HG02970 (cell line): ENCODE measurements at regions not wholly inside any gene's neighbourhood (a gene's known extent, or its start where the extent isn't known, plus 50 kb on each side); places are given as distances from the start of the nearest gene placed in this dataset.

Source experiments
- ATAC-seq: cut with Tn5 transposase; IDR thresholded peaks from one replicate; pipeline ENCODE4 v1.9.1; 2021; ENCODE audit warnings: mild to moderate bottlenecking, moderate library complexity, moderate number of reproducible peaks; ENCODE audit not compliant: unreplicated experiment, low FRiP score

GRCh38 chr1:218572050-218572449 lies 226.9 kb downstream of the TGFB2 start:
- no peak for ATAC-seq

GRCh38 chr1:218573925-218574324 lies 228.8 kb downstream of the TGFB2 start:
- ATAC-seq: no peak

GRCh38 chr1:218575079-218575478 lies 229.9 kb downstream of the TGFB2 start:
- no peak for ATAC-seq

- ATAC-seq: no peak
Observed at GRCh38 chr1:218575856-218576255, 230.7 kb downstream of the TGFB2 start.

GRCh38 chr1:218582646-218583045 lies 237.5 kb downstream of the TGFB2 start:
- no peak for ATAC-seq

GRCh38 chr1:218584418-218585155 lies 239.5 kb downstream of the TGFB2 start:
- ATAC-seq: no peak

- ATAC-seq: no peak
Observed at GRCh38 chr1:218585511-218586184, 240.5 kb downstream of the TGFB2 start.

GRCh38 chr1:218587900-218588299 lies 242.8 kb downstream of the TGFB2 start:
- ATAC-seq: no peak

GRCh38 chr1:218588540-218589172 lies 243.5 kb downstream of the TGFB2 start:
- no peak for ATAC-seq

GRCh38 chr1:218589487-218589886 lies 244.4 kb downstream of the TGFB2 start:
- no peak for ATAC-seq

GRCh38 chr1:218591966-218592365 lies 246.8 kb downstream of the TGFB2 start:
- ATAC-seq: no peak

GRCh38 chr1:218592688-218593087 lies 247.6 kb downstream of the TGFB2 start:
- no peak for ATAC-seq

- no peak for ATAC-seq
Observed at GRCh38 chr1:218600968-218601367, 255.8 kb downstream of the TGFB2 start.

- ATAC-seq: no peak
Observed at GRCh38 chr1:218604217-218604616, 259.1 kb downstream of the TGFB2 start.

GRCh38 chr1:218611916-218612585 lies 266.9 kb downstream of the TGFB2 start:
- ATAC-seq: no peak

- no peak for ATAC-seq
Observed at GRCh38 chr1:218613105-218613504, 268.0 kb downstream of the TGFB2 start.

- no peak for ATAC-seq
Observed at GRCh38 chr1:218614031-218614430, 268.9 kb downstream of the TGFB2 start.

GRCh38 chr1:218616681-218617080 lies 271.5 kb downstream of the TGFB2 start:
- no peak for ATAC-seq

GRCh38 chr1:218617986-218618385 lies 272.9 kb downstream of the TGFB2 start:
- no peak for ATAC-seq

- ATAC-seq: no peak
Observed at GRCh38 chr1:218620956-218621355, 275.8 kb downstream of the TGFB2 start.

- no peak for ATAC-seq
Observed at GRCh38 chr1:218624052-218624451, 278.9 kb downstream of the TGFB2 start.
